G401.6 (cell line): ENCODE measurements at regions not wholly inside any gene's neighbourhood (a gene's known extent, or its start where the extent isn't known, plus 50 kb on each side); places are given as distances from the start of the nearest gene placed in this dataset.

Source experiments
- FAIRE-seq: peaks from 2 replicates; lab custom pipeline; 2012; peaks lifted over from hg19 to GRCh38; lab: Jason Lieb, UNC

GRCh38 chr15:96672629-96673028 lies 342.1 kb downstream of the NR2F2 start:
- no peak for FAIRE-seq

DNA sequence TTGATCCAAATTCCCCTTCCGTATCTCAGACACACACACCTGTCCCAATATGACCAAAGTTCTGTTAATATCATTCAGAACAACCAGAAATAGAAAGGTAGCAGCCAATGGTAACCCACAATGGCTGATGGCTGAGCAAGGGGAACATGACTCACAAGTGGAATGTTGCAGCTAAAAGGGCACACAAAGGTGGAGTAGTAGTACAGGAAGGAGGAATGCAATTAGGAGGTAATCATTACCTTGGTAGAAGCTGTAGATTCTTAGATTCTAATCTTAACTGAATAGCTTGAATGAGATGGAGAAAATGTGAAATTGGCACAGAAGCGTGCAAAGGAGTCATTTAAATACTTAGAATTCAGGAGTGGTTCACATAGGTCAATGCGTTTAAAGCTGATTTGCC lies 347.9 kb downstream of the NR2F2 start:
- FAIRE-seq: no peak

DNA sequence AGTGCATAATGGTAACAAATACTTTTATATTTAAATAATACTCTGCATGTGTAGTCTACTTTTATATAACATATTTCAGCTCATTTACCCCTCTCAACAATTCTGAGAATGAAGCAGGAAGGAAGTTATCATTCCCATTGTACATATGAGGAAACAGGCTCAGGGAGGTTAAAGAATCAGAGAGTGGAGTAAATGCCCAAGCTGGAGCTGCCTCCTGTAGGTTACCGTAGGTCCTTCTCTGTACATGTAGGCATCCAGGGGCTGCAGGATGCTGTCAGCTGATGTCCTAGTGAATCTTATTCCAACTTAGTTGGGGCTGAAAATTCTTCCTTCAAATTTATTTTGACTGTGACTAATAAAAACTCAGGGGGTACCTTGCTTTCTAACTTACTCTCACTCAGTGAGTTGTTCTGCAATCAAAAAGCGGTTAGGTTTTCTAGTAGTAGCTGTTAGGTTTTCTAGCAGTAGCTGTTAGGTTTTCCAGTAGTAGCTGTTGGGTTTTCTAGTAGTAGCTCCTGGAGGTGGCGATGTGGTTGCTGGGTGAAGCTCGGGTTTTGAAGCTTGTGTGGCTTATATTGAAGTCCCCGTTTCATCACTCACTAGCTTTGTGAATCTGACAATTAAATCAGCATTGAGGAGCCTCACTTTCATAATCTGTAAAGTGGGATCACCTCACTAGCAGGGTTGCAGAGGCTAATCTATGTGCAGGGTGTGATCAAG lies 357.0 kb downstream of the NR2F2 start:
- FAIRE-seq: no peak

DNA sequence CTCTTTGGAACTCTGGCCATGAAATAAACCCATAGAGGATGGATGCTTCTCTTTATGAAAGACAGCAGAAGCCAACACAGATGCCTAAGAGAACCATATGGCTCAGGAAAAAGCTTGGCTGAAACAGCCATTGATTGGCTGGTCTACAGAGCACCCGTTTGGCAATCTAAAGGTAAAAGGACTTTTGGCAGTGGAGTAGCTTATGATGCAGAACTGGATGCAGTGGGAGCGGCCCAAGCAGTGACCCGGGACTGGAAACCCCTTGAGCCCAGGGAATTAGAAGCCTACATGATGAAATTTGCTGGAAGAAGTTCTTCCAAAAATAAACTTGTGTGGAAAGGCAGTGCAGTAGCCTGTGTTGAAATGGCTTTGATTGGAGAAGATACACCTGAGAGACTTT lies 360.2 kb downstream of the NR2F2 start:
- FAIRE-seq: no peak

DNA sequence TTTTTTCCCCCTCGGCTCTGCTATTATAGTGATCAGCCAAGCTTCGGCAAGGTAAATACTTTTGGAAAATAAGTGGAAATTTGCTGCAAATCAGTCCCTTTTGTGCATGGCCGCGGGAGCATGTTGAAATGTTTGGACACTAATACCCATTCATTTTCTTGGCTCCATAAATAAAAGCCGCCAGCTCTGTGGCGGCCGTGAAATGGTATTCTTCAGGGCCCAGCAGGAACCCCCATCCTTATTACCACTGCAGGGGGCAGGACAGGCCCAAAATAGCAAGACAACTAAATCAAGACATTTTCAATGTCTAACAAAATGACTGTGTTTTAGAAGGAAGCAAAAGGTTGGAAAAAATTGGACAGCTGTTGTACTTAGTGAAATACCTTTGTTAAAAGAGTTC lies 362.3 kb downstream of the NR2F2 start:
- FAIRE-seq: no peak

- no peak for FAIRE-seq
Measured at GRCh38 chr15:96693515-96693914, 363.0 kb downstream of the NR2F2 start.

DNA sequence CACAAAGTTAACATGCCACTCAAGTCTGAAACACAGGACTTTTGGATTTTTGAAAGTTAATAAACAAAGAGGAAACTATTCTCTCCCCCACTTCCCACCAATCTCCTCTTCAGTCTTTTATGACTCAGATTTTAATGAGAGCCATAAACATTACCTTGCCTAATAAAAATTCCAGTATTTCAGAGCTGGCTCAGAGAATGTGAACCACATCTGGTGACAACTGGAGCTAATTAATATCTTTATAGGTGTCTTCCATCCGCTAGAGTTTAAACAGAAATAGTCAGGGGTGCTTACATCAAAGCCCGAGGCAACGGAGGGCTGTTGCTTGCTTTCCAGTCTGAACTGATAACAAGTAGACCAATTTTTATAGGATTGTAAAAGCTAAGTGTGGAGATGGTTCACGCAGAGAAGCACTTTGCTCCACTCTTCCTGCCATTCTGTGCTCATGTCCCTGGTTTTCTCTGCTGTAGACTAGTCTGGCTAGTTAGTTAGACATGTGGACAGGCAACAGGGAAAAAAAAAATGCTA lies 363.6 kb downstream of the NR2F2 start:
- no peak for FAIRE-seq

DNA sequence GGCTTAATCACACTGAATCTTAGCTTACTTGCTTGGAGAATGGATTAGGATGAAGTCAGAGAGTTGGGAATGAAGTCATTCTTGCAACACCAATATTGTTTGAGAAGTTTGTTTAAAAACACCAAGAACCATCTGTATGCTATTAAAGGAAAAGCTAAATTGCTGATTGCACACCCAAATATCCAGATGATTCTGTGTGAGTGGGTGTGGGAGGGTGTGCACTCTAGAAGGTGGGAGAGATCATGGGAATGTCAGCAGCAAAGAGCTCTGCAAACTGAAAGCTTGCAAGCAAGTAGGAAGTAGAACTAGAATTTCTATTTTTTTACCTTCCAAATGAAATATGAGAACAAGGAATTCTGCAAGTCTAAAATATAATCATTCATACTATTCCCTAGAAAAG lies 364.9 kb downstream of the NR2F2 start:
- no peak for FAIRE-seq

- FAIRE-seq: no peak
Measured at GRCh38 chr15:96699871-96700401, 369.4 kb downstream of the NR2F2 start.

DNA sequence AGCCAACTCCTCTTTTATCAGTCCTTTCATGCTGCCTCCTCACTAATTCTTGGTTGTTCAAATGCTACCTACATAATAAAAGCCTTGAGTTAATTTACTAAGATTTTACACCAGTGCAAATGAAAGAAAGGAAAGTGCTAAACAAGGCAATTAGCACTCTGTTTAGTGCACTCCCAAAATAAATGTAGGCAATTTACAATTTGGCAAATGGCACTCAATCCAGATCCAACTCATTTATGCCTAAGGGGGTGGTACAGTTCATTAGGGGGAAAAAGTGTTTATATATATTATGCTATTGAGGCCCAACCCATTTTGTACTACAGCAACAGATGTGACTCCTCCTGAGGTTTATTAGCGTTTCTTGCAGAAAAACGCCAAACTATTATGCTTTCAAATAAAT lies 370.1 kb downstream of the NR2F2 start:
- no peak for FAIRE-seq

GRCh38 chr15:96701443-96701842 lies 370.9 kb downstream of the NR2F2 start:
- no peak for FAIRE-seq

GRCh38 chr15:96701877-96702276 lies 371.4 kb downstream of the NR2F2 start:
- FAIRE-seq: no peak

GRCh38 chr15:96702589-96702988 lies 372.1 kb downstream of the NR2F2 start:
- no peak for FAIRE-seq

DNA sequence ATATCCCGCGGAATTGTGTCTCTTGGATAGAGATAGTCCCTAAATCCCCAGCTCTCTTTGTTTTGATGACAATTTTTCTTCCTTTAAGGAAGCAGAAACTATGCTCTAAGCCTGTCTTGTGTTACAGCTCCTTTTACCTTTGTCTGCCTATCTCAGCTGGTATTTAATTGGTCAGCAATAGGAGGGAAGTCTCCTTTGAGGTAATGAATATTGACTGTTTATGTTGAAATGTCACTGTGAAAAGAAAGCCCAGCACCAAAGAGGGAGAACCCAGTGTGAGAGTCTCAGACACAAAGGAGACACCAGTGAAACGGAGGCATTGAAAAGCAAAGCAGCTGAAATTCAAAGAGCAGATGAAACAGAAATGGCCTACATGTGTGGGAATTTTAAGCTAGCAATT lies 372.6 kb downstream of the NR2F2 start:
- FAIRE-seq: no peak

DNA sequence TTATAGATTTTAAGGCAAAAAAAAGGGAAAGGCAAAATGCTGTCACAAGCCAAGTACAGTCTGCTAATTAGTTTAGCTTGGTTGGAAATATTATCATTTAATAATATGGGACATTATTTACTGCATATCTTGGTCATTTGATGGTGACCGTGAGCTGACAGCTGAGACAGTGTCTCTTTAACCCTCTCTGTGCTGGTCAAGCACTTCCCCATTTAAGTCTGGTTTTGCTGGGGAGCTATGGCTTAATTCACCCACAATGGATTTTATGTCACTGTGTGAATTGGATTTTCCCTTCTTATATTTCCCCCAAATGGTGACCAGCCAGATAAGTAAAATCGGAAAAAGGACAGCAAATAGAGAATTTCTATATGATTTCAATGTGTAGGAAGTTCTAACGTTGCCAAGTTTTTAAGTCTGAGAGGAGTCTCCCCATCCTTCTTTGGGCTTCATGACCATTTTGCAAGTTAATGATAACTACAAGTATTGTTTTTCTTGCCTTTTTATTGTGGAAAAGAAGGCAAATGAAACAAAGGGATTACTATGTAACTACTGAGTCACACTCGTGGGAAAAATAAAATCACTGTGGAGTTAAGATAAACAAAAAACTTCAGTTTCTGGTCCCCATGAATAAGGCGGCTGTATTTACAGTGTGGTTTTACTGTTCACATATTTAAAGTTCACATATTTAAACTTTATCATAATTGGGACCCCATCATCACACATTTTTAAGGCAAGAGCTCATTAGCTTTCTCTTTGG lies 373.5 kb downstream of the NR2F2 start:
- FAIRE-seq: no peak

DNA sequence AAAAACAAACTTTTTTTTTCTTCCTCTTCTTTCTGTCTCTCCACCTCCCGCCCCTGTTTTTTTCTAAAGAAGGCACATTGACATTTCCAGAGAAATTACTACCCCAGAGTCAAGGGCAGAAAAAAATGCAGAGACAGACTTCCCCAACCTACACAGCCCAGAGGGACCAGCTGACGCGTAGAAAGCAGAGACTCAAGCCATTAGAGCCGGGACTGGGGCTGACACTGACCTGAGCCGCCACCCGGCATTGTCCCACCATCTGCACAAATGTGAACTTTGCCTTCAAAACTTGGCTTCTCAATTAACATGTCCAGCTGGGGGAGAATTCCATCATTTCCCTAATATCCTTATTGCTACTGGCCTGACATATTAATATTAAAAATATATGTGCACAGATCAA lies 385.6 kb downstream of the NR2F2 start:
- no peak for FAIRE-seq

- FAIRE-seq: no peak
Measured at GRCh38 chr15:96716478-96716877, 386.0 kb downstream of the NR2F2 start.

- no peak for FAIRE-seq
Measured at GRCh38 chr15:96720251-96720650, 389.8 kb downstream of the NR2F2 start.

- no peak for FAIRE-seq
Measured at GRCh38 chr15:96720656-96721055, 390.2 kb downstream of the NR2F2 start.

DNA sequence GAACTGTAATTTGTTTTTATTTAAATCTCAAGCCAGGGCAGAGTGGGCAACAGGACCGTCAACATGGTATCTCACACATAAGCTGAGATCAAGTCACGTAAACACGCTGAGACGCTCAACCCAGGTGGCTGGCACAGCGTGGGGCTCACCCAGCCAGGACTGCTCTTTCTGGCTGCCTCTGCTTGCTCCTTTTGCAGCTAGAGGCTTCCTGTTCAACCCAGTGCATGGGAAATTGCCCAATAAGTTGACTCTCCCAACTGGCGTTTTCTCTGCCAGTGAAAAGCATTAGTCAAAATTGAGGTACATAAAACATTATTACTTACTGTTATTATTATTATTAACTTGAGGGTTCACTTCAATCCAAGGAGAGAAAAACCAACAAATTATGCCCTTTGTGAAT lies 398.1 kb downstream of the NR2F2 start:
- FAIRE-seq: no peak

GRCh38 chr15:96732704-96733103 lies 402.2 kb downstream of the NR2F2 start:
- no peak for FAIRE-seq

DNA sequence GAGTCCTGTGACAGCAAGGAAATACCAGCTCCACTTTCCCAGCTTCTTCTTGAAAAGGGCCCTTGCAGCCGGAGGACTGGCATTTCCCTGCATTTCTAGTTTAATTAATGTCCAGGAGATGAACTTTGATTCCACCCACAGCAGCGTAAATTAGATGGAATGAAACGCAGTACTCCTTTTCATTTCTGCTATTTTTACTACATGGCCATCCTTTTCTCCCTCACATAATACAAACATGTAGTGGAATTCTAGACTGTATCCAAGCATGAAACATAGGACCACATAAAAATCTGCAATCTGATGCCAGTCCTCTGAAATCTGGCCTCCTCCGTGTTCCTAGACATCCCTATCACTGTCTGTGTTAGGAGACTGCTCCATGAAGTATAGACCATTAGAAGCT lies 403.2 kb downstream of the NR2F2 start:
- FAIRE-seq: no peak

DNA sequence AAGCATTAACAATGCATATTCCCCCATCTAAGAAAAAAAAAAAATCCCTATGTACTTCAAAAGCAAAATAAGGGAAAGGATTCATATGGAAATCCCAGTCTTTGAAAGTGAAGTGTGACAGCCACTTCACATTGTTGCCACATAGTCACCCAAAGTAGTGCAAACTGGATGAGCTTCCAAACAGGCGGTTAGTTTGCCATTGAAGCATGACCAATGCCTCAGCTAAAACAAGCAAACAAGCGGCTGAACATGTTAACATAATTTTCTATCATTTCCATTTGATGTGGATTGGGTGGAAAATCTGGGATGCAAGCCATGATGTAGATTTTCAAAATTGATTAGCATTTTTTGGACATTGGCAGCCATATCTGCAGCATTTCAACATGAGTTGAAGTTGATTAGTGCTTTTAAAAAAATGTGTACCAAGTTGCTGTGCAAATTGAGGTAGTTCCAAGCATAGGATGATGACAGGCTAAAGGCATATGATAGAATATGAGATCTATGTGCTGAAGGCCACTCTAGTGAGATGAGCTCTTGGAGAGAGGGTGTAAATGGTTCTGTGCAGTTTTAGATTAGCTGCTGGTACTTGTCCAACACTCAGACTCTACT lies 405.2 kb downstream of the NR2F2 start:
- FAIRE-seq: no peak
